ENCODE measurements at regions not wholly inside any gene's neighbourhood (a gene's known extent, or its start where the extent isn't known, plus 50 kb on each side); places are given as distances from the start of the nearest gene placed in this dataset.

DNA sequence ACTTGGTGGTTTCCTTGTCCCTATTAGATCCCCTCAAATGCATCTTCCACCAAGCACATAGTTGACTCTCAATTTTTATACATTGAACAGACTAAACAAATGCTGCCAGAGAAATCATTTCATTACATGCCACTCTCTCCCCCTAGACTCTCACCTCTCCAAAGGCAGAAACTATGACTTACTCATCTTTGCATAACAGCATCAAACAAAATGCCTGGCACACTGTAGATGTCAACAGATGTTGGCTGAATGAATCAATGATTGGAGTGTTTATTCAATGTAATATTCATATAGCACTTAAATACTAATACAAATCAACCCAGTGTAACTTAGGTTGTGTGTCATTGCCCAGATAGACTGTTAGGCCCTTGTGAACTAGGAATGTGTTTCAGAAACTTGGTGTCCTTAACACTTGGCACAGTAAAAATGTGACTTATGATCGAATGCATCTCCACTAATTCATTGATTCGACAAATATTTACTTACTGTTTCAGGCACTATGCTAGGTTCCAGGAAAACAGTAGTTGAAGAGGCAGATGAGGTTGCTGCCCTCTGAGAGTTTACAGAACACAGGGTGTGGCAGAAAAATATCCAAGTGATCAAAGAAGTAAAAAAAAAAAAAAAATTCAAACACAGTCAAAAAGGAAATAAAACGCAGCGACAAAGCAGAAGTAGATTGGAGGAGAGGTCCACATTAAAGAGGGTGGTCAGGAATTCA lies 188.5 kb upstream of the LRRN1 start:
- no peaks in the 10 kb centered on the region for H3K4me1 Mint-ChIP-seq (ENCODE audit: low read depth)
- TF ChIP-seq, protein P1, sequence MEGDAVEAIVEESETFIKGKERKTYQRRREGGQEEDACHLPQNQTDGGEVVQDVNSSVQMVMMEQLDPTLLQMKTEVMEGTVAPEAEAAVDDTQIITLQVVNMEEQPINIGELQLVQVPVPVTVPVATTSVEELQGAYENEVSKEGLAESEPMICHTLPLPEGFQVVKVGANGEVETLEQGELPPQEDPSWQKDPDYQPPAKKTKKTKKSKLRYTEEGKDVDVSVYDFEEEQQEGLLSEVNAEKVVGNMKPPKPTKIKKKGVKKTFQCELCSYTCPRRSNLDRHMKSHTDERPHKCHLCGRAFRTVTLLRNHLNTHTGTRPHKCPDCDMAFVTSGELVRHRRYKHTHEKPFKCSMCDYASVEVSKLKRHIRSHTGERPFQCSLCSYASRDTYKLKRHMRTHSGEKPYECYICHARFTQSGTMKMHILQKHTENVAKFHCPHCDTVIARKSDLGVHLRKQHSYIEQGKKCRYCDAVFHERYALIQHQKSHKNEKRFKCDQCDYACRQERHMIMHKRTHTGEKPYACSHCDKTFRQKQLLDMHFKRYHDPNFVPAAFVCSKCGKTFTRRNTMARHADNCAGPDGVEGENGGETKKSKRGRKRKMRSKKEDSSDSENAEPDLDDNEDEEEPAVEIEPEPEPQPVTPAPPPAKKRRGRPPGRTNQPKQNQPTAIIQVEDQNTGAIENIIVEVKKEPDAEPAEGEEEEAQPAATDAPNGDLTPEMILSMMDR (IDR thresholded peaks at IDR 0.05), result no peak
- DNase-seq (ENCODE audit: low spot score), result no peak
- H3K4me3 Mint-ChIP-seq (ENCODE audit: unreplicated experiment), result no peak overlapping the region
- peaks cover 2% of the 10 kb centered on the region for H3K27me3 Mint-ChIP-seq (ENCODE audit: low read depth)
- no peaks in the 10 kb centered on the region for H3K36me3 Mint-ChIP-seq (ENCODE audit: low read depth)
- peaks cover 5% of the 10 kb centered on the region for H3K9me3 Mint-ChIP-seq (ENCODE audit: low read depth)
- H3K27ac Mint-ChIP-seq (ENCODE audit: unreplicated experiment), result no peak overlapping the region

DNA sequence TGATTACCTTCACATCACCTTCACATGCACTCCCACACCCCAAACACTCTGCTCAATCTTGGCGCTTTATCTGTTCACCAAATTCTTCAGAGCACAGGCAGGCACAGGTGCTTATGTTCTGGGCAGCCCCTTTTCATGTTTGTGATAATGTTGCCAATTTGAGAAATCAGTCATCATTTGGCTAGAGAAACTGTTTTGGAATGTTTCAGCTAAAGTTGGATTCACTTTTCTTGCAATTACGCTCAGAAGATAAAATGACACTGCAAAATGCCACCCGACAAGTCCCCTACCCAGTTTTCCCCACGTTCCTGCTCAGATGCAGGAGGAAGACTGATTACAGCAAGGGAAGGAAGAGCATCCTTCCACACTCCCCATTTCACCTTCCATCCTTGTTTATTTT lies 192.9 kb upstream of the LRRN1 start:
- no peak for DNase-seq (ENCODE audit: low spot score)
- no peaks in the 10 kb centered on the region for H3K36me3 Mint-ChIP-seq (ENCODE audit: low read depth)
- H3K27ac Mint-ChIP-seq (ENCODE audit: unreplicated experiment), result no peak overlapping the region
- TF ChIP-seq, protein P1 (IDR thresholded peaks at IDR 0.05), result no peak
- peaks cover 3% of the 10 kb centered on the region for H3K4me1 Mint-ChIP-seq (ENCODE audit: low read depth)
- H3K4me3 Mint-ChIP-seq (ENCODE audit: unreplicated experiment), result no peak overlapping the region
- no peaks in the 10 kb centered on the region for H3K27me3 Mint-ChIP-seq (ENCODE audit: low read depth)
- H3K9me3 Mint-ChIP-seq (ENCODE audit: low read depth), result peaks cover 7% of the 10 kb centered on the region

DNA sequence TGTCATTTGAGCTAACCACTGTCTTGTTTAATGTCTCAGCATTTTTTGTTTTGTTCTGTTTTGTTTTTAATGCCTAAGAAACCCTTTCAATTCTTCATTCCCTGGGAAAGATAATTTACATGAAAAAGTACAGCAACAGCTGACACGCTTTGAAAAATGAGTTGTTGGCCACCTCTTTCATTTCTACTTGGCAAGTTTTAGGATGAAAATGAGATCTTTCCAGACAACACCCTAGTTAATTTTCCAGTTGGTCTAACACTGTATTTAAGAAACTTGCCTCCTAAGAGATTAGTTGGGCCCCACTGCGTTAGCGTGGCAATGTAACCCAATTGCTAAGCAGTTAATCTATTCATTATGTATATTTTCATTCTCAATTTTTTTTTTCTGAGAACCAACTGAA lies 194.0 kb upstream of the LRRN1 start:
- TF ChIP-seq, protein P1 (IDR thresholded peaks at IDR 0.05), result no peak
- no peak overlapping the region for H3K4me3 Mint-ChIP-seq (ENCODE audit: unreplicated experiment)
- no peaks in the 10 kb centered on the region for H3K27me3 Mint-ChIP-seq (ENCODE audit: low read depth)
- H3K27ac Mint-ChIP-seq (ENCODE audit: unreplicated experiment), result no peak overlapping the region
- peaks cover 7% of the 10 kb centered on the region for H3K9me3 Mint-ChIP-seq (ENCODE audit: low read depth)
- H3K36me3 Mint-ChIP-seq (ENCODE audit: low read depth), result no peaks in the 10 kb centered on the region
- peaks cover 3% of the 10 kb centered on the region for H3K4me1 Mint-ChIP-seq (ENCODE audit: low read depth)
- no peak for DNase-seq (ENCODE audit: low spot score)

DNA sequence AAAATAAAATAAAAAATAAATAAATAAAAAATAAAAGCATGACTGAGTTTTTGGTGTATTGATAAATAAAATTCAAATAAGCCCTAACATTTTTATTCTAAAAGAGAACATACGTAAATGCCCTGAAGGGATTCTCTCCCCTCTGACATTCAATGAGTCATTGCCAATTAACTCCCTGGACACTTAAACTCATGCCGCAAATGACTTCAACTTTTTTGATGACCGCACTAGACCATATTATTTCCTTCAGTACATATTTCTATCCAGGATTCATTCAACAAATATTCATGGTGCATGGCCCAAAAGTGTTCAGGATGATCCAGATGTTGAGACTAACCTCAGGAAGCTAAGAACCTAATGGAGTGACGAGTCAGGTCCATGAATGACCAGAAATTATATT lies 195.9 kb upstream of the LRRN1 start:
- no peak overlapping the region for H3K27ac Mint-ChIP-seq (ENCODE audit: unreplicated experiment)
- H3K4me1 Mint-ChIP-seq (ENCODE audit: low read depth), result peaks cover 3% of the 10 kb centered on the region
- DNase-seq (ENCODE audit: low spot score), result no peak
- H3K36me3 Mint-ChIP-seq (ENCODE audit: low read depth), result no peaks in the 10 kb centered on the region
- H3K9me3 Mint-ChIP-seq (ENCODE audit: low read depth), result peaks cover 2% of the 10 kb centered on the region
- no peaks in the 10 kb centered on the region for H3K27me3 Mint-ChIP-seq (ENCODE audit: low read depth)
- H3K4me3 Mint-ChIP-seq (ENCODE audit: unreplicated experiment), result no peak overlapping the region
- TF ChIP-seq, protein P1 (IDR thresholded peaks at IDR 0.05), result no peak

DNA sequence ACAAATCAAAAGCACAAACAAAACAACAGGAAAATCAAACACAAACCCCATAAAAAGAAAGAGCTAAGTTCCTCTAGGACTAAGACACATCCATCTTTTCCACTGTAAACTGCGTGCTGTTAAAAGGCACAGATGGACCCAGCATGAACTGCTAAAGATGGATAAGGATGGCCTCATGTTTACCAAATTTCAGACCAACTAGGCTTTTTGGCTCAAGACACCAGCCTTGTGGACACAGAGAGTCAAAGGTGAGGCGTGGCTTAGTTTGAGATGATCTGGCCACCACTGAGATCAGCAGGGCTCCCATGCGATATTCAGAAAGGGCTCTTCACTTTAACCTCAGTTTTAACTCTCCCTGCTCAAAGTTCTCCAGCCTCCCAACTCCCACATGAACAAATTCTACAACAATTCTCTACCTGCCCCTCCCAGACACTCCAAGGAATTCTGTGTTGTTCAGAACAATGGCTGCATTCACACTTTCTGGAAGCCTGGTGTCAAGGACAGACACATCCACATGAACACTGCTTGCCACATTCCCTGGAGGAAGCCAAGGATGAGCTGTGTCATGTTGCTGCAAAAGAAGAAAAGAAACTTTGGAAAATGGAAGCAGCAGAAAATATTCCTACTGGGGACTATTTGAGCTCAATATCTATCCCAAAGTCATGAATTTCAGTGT lies 198.4 kb upstream of the LRRN1 start:
- Mint-ChIP-seq H3K36me3 (ENCODE audit: low read depth) (no peaks in the 10 kb centered on the region), H3K27ac (ENCODE audit: unreplicated experiment) (no peak overlapping the region), H3K27me3 (ENCODE audit: low read depth) (no peaks in the 10 kb centered on the region), H3K9me3 (ENCODE audit: low read depth) (peaks cover 2% of the 10 kb centered on the region), H3K4me1 (ENCODE audit: low read depth) (peaks cover 3% of the 10 kb centered on the region), H3K4me3 (ENCODE audit: unreplicated experiment) (no peak overlapping the region)
- TF ChIP-seq, protein P1 (IDR thresholded peaks at IDR 0.05), result no peak
- no peak for DNase-seq (ENCODE audit: low spot score)

Data from chondrocyte (in vitro differentiated cells).